GM23338 (cell line): ENCODE measurements at regions not wholly inside any gene's neighbourhood (a gene's known extent, or its start where the extent isn't known, plus 50 kb on each side); places are given as distances from the start of the nearest gene placed in this dataset.

Source experiments
- EZH2 ChIP-seq: fragments of 200-600 bp; sonication (generic); IDR thresholded peaks from one replicate; pipeline ENCODE4 v1.8.0; 2017; ENCODE audit warnings: antibody characterized with exemption, mild to moderate bottlenecking, low read depth; ENCODE audit not compliant: unreplicated experiment
- EZH2phosphoT487 ChIP-seq: fragments of 200-600 bp; sonication (generic); IDR thresholded peaks from one replicate; pipeline ENCODE4 v1.8.1; 2018; ENCODE audit warnings: antibody characterized with exemption; ENCODE audit not compliant: unreplicated experiment
- POLR2AphosphoS5 ChIP-seq: IDR thresholded peaks from 2 replicates; pipeline ENCODE4 v1.6.1; 2016; ENCODE audit warnings: antibody characterized with exemption, low read depth
- TF ChIP-seq, protein P1 (sequence below), 2 experiments: fragments of 200-600 bp in 1 of 2; sonication (generic) in 1 of 2; conservative IDR thresholded peaks; 2 replicates each; pipeline versions ENCODE4 v1.5.1 to v1.6.1; 2016 to 2017; ENCODE audit warnings: antibody characterized with exemption in 2 of 2, low read depth in 2 of 2, mild to moderate bottlenecking in 2 of 2, moderate library complexity in 1 of 2

DNA sequence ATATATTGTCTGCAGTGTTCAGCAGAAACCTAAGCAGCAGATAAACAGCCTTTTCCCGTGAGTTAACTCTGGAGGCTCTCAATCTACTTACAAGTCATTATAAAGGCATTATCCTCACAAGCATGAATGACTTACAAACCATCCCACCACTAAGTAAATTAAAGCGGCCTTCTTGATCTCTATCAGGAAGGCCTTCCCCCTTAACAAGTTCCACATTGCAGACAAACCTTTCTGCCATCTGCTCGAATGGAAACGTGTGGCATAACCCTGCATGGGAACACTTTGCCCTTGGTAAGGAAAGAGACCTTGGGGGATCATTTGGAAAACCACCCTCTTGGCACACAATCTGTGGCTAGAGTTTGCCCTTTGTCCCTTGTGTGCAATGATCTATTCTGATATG is 199.5 kb downstream of the OSR1 start:
- no peak for TF ChIP-seq EZH2
- TF ChIP-seq, protein P1, sequence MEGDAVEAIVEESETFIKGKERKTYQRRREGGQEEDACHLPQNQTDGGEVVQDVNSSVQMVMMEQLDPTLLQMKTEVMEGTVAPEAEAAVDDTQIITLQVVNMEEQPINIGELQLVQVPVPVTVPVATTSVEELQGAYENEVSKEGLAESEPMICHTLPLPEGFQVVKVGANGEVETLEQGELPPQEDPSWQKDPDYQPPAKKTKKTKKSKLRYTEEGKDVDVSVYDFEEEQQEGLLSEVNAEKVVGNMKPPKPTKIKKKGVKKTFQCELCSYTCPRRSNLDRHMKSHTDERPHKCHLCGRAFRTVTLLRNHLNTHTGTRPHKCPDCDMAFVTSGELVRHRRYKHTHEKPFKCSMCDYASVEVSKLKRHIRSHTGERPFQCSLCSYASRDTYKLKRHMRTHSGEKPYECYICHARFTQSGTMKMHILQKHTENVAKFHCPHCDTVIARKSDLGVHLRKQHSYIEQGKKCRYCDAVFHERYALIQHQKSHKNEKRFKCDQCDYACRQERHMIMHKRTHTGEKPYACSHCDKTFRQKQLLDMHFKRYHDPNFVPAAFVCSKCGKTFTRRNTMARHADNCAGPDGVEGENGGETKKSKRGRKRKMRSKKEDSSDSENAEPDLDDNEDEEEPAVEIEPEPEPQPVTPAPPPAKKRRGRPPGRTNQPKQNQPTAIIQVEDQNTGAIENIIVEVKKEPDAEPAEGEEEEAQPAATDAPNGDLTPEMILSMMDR (conservative IDR thresholded peaks at IDR 0.05; ENCODE audit: low read depth in 2 of 2), result no peak
- TF ChIP-seq EZH2phosphoT487, result no peak
- TF ChIP-seq POLR2AphosphoS5, result no peak
